Midbrain (tissue), 1 donor: ENCODE measurements at regions not wholly inside any gene's neighbourhood (a gene's known extent, or its start where the extent isn't known, plus 50 kb on each side); places are given as distances from the start of the nearest gene placed in this dataset.
A peak's percentile ranks its signal among the peaks of the same experiment; 100 is the strongest.
"Not testable (repeated sequence)": the region's sequence is repeated elsewhere in the genome, so short reads cannot be mapped to it uniquely, and the experiment has no call there.

Experiments used
- DNase-seq: peaks from one replicate; lab custom pipeline; 2025; lab: John Stamatoyannopoulos, UW

DNA sequence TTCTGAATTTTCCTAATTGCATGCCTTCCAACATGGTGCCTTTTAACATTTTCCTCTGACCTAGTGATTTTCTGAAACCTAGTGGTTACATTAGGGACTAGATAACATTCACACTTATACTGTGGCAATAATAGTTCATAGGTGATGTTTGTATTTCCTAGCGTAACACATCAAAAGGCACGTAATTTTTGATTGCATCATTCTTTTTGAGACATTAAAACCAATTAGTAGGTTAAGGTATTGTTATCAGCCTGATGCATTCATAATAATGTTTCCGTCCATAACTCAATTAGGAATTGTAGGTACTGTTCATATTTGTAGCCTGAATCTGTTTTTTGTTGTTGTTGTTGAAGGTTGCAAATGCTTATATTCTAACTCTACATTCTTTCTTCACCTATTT, 192.4 kb downstream of the ANXA1 start:
- DNase-seq, result no peak

DNA sequence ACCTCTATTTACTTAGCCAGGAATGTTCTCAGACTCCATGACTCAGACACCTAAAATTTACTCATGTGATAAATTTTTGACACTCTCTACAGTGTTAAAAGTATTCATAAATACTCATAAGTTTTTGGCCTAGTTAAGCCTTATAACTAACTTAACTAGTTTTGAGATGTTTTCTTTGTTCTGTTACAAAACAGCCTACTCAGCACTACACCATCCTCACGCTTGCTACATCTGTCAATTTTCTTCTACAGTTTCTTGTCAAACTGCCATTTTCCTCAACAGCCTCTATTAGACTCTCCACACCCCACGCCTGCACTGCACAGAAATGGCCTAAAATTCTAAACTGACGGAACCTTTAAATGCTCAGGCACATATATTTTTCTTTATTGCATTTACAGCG, 195.5 kb downstream of the ANXA1 start:
- DNase-seq, result no peak

GRCh38 chr9:73347720-73348119, 196.1 kb downstream of the ANXA1 start:
- DNase-seq, result no peak

GRCh38 chr9:73348471-73348870, 196.8 kb downstream of the ANXA1 start:
- no peak for DNase-seq

GRCh38 chr9:73349476-73349875, 197.8 kb downstream of the ANXA1 start:
- no peak for DNase-seq

DNA sequence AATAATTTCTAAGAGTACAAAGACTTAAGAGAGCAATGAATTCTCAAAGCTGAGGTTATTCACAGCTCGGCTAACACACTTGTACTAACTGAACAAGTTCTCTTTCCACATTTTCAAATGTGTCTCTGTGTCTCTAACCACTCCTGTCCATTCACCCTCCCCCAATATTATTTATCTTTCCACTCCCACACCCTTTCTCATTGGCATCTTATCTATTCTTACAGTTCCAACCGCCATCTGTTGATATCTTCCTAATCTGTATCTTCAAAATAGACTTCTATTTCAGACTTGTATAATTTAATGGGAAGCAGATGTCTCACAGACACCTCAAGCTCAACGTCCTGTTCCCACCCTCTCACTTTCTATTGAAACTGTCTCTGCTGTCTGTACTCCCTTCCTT, 205.9 kb downstream of the ANXA1 start:
- no peak for DNase-seq

- no peak for DNase-seq
Measured at GRCh38 chr9:73370053-73370452, 218.4 kb downstream of the ANXA1 start.

DNA sequence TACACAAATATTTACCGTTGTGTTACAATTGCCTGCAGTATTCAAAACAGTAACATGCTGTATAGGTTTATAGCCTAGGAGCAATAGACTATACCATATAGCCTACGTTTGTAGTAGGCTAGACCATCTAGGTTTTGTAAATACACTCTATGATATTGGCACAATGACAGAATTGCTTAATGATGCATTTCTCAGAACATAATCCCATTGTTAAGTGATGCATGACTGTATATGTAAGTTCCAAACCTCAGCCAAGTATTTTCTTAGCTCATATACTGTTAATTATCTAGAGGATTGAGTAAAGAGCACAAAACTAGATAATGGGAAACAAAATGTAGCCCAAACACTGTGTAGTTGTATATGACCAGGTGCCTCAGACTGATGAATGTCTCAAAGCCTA, 220.1 kb downstream of the ANXA1 start:
- no peak for DNase-seq

DNA sequence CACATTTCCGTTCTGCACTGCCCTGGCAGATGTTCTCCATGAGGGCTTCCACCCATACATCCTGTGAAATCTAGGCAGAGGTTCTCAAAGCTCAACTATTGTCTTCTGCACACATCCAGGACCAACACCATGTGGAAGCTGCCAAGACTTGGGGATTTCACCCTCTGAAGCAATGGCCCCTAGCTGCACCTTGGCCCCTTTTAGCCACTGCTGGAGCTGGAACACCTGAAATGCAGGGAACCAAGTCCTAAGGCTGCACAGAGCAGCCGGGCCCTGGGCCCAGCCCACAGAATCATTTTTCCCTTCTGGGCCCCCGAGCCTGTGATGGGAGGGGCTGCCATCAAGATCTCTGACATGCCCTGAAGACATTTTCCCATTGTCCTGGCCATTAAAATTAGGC, 228.7 kb downstream of the ANXA1 start:
- DNase-seq, result no peak

GRCh38 chr9:73402081-73403028, 250.7 kb downstream of the ANXA1 start:
- DNase-seq, result no peak

- DNase-seq, result no peak
Measured at GRCh38 chr9:73411494-73411893, 259.8 kb downstream of the ANXA1 start.

GRCh38 chr9:73412874-73413273, 261.2 kb downstream of the ANXA1 start:
- DNase-seq, result no peak

DNA sequence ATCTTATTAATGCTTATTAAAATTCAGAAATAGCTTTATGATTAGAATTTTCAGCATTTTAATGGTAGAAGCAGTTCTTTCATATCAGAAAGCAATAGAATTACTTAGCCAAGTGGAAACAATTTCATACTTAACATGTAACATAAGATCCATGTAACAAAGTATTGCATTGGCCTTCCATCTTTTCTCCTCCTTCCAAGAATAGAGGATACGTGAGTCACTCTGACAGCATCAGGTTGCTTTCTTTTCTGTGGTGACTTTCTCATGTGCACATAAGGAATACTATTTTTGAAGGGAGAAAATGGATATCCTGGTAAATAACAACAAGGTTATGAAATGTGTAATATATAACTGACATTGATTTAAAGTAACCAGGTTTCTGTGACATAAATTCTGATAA, 272.2 kb downstream of the ANXA1 start:
- DNase-seq, result no peak

DNA sequence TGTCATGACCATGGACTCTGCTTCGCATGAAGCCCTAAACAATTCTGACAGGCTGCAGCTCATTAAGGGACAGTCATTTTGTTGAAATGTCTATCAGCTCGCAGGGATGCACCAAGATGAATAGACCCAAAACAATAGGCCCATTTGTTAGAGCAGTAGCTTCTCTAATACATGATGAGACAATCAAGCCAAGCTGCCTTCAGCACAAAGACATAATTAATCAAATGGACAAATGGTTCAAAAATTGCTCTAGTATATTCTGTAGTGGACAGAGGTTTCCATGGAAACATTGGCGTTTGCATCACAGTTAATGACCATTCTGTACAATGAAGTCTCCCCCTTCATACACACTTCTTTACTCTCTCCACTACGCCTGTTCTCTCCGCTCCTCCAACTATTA, 274.6 kb downstream of the ANXA1 start:
- DNase-seq, result peak; percentile 35

DNA sequence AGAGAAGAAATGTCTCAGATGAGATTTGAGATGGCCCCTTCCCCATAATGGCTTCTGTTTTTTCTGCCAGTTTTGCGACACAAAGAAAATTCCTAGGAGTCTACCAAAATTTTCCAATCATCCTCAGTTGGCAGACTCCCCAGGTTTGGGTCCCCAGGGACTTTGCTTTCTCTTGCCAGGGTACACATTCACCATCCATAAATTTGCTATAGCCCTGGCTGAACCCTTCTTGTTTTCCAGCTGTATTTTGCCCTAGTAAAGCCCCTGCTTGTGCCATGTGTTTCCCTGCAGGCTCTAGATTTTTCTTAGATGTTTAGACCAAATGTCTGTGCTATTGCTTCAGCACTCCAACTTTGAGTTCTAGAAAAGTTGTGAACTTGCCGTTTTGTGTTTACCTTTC, 283.2 kb downstream of the ANXA1 start:
- no peak for DNase-seq

DNA sequence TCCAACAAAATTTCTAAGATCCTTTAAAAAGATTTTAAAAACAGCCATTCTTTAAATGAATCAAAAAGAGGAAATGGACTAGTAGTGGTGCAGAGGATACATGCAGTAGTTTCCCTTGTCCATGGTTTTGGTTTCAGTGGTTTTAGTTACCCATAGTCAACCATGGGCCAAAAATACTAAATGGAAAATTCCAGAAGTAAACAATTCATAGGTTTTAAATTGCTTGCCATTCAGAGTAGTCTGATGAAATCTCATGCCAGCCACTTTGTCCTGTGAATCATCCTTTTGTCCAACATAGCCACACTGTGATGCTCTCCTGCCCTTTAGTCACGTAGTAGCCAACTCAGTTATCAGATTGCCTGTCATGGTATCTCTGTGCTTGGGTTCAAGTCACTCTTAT, 286.1 kb downstream of the ANXA1 start:
- DNase-seq, result no peak

DNA sequence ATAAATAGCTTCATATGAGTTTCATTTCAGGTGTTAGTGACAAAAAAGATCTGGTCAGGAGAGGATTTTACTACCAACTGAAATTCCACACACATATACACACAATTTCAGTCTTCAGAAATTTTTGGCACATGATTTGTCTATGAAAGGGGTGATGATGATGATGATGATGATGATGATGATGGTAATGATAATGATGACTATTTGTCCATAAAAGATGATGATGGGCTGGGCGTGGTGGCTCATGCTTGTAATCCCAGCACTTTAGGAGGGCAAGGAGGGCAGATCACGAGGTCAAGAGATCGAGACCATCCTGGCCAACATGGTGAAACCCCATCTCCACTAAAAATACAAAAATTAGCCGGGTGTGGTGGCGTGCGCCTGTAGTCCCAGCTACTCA, 288.2 kb downstream of the ANXA1 start:
- not testable (repeated sequence) for DNase-seq

DNA sequence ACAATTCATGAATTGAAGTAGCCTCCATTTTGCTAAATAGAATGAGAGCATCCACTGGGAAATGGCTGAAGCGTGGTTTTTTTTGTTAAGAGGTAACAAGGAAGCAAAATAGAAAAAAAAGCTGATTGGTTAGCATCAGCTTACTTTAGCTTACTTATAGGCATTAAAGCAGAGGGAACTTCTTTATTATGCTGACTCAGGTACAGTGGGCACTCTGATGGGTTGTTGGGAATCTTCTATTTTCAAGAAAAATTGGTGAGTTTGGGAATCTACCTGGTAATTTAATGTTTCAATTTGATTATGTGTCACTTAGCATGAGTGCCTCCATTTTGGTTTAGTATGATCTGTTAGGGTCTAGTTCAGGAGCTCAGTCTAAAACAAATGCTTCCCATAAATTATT, 289.6 kb downstream of the ANXA1 start:
- DNase-seq, result no peak

DNA sequence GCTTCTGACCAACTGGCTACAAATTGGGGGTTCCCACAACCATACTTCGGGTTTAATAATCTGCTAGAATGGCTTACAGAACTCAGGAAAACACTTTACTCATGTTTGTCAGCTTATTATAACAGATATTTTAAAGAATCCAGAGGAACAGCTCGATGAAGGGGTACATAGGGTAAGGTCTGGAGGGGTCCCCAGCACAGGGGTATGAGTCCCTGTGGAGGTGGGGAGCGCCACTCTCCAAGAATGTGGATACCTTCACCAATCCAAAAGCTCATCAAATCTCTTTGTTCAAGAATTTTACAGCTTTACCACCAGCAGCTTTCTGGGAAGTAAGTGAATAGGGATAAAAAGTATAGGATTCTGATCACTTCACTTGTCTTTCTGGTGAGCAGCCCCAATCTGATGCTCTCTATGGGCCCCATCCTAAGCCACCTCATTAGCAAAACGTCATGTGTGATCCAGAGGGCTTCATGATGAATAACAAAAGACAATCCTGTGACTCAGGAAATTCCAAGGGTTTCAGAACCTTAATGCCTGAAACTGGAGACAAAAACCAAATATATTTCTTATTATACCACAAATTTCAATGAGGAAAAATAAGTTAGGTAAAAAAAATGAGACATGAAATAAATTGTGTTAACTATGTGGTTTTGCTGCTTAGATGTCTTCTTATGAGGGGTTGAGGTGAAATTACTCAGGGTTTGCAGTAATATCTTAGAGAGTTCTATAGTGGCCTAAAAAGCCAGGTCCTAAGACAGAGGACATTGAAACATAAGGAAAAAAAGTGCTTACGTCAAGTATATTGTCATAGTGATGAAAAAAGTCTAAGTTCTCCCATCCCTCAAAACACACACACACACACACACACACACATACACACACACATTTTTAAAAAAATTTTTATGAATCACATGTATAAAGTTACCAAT, 290.5 kb downstream of the ANXA1 start:
- no peak for DNase-seq

- DNase-seq, result no peak
Measured at GRCh38 chr9:73444821-73445220, 293.2 kb downstream of the ANXA1 start.

- not testable (repeated sequence) for DNase-seq
Measured at GRCh38 chr9:73445384-73445783, 293.7 kb downstream of the ANXA1 start.

GRCh38 chr9:73446306-73446705, 294.6 kb downstream of the ANXA1 start:
- DNase-seq, result no peak

GRCh38 chr9:73451003-73451402, 299.3 kb downstream of the ANXA1 start:
- no peak for DNase-seq
